OCI-LY1 (cell line): ENCODE measurements at regions not wholly inside any gene's neighbourhood (a gene's known extent, or its start where the extent isn't known, plus 50 kb on each side); places are given as distances from the start of the nearest gene placed in this dataset.

Source experiments
- EZH2 ChIP-seq: fragments of 200-600 bp; sonication (generic), shearing (Covaris generic); IDR thresholded peaks from 2 replicates; pipeline ENCODE4 v1.8.0; 2017; ENCODE audit warnings: borderline replicate concordance, mixed run types, mild to moderate bottlenecking, antibody characterized with exemption, low read length, moderate library complexity, mixed read lengths
- TF ChIP-seq, protein P1 (sequence below): fragments of 200-600 bp; sonication (generic), shearing (Covaris generic); IDR thresholded peaks from 2 replicates; pipeline ENCODE4 v1.5.1; 2017; ENCODE audit warnings: mild to moderate bottlenecking, antibody characterized with exemption, low read length, moderate library complexity, mixed read lengths

DNA sequence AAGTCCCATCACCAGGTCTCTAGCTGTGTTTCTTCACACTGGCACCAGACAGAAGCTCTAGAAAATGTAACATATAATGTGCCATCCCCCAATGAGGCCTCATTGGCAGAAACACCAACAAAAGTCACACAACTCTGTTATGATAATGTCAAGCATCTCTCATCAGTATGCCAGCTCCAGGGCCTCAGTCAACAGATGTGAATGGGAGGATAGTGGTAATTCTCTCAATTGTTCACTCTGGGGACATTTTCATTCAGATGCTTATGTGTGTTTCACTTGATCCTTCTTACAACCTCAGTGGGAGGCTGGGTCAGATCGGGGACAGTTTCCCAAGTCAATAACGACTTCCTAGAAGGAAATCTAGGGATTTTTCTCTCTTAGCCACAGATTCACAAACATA is 57.5 kb upstream of the SCOC start:
- TF ChIP-seq, protein P1, sequence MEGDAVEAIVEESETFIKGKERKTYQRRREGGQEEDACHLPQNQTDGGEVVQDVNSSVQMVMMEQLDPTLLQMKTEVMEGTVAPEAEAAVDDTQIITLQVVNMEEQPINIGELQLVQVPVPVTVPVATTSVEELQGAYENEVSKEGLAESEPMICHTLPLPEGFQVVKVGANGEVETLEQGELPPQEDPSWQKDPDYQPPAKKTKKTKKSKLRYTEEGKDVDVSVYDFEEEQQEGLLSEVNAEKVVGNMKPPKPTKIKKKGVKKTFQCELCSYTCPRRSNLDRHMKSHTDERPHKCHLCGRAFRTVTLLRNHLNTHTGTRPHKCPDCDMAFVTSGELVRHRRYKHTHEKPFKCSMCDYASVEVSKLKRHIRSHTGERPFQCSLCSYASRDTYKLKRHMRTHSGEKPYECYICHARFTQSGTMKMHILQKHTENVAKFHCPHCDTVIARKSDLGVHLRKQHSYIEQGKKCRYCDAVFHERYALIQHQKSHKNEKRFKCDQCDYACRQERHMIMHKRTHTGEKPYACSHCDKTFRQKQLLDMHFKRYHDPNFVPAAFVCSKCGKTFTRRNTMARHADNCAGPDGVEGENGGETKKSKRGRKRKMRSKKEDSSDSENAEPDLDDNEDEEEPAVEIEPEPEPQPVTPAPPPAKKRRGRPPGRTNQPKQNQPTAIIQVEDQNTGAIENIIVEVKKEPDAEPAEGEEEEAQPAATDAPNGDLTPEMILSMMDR = no peak
- TF ChIP-seq EZH2 = no peak
